MM.1S (cell line): ENCODE measurements at regions not wholly inside any gene's neighbourhood (a gene's known extent, or its start where the extent isn't known, plus 50 kb on each side); places are given as distances from the start of the nearest gene placed in this dataset.

Experiments
- DNase-seq: peaks from one replicate; pipeline ENCODE4 v3.0.0-alpha.2; 2015
- H2AFZ ChIP-seq: fragments of 300-600 bp; sonication (generic); 2 replicates; pipeline ENCODE4 v1.6.0; 2016; ENCODE audit warnings: antibody characterized with exemption, low read length
- H3F3A ChIP-seq: fragments of 300-600 bp; sonication (generic); 2 replicates; pipeline ENCODE4 v1.6.1; 2016; ENCODE audit warnings: mild to moderate bottlenecking, antibody characterized with exemption, low read length, moderate library complexity, mixed read lengths; ENCODE audit not compliant: insufficient read depth
- H3K27ac ChIP-seq: fragments of 300-600 bp; sonication (generic); 2 replicates; pipeline ENCODE4 v1.5.1; 2016; ENCODE audit warnings: mild to moderate bottlenecking, low read length
- H3K27me3 ChIP-seq: fragments of 300-600 bp; sonication (generic); replicated peaks from 2 replicates; pipeline ENCODE4 v1.6.0; 2016; ENCODE audit warnings: low read length; ENCODE audit not compliant: insufficient read depth
- H3K36me3 ChIP-seq: fragments of 300-600 bp; sonication (generic); replicated peaks from 2 replicates; pipeline ENCODE4 v1.6.1; 2016; ENCODE audit warnings: mild to moderate bottlenecking, low read length, mixed read lengths; ENCODE audit not compliant: insufficient read depth
- H3K4me1 ChIP-seq: fragments of 300-600 bp; sonication (generic); 2 replicates; pipeline ENCODE4 v1.6.1; 2016; ENCODE audit warnings: low read length, mixed read lengths
- H3K4me2 ChIP-seq: fragments of 300-600 bp; sonication (generic); 2 replicates; pipeline ENCODE4 v1.6.0; 2016; ENCODE audit warnings: low read depth, low read length
- H3K4me3 ChIP-seq: fragments of 300-600 bp; sonication (generic); 2 replicates; pipeline ENCODE4 v1.5.1; 2016; ENCODE audit warnings: low read length, mixed read lengths
- H3K79me2 ChIP-seq: fragments of 300-600 bp; sonication (generic); 2 replicates; pipeline ENCODE4 v1.6.1; 2016; ENCODE audit warnings: mixed run types, low read length, mixed read lengths
- H3K9ac ChIP-seq: fragments of 300-600 bp; sonication (generic); 2 replicates; pipeline ENCODE4 v1.6.1; 2016; ENCODE audit warnings: low read length, mixed read lengths
- H3K9me2 ChIP-seq: fragments of 300-600 bp; sonication (generic); replicated peaks from 2 replicates; pipeline ENCODE4 v1.6.1; 2016; ENCODE audit warnings: mild to moderate bottlenecking, low read length, mixed read lengths; ENCODE audit not compliant: insufficient read depth
- H3K9me3 ChIP-seq: fragments of 300-600 bp; sonication (generic); replicated peaks from 2 replicates; pipeline ENCODE4 v1.6.1; 2016; ENCODE audit warnings: mild to moderate bottlenecking, low read length, mixed read lengths; ENCODE audit not compliant: insufficient read depth
- H4K20me1 ChIP-seq: fragments of 300-600 bp; sonication (generic); 2 replicates; pipeline ENCODE4 v1.6.1; 2016; ENCODE audit warnings: mild to moderate bottlenecking, low read length, moderate library complexity, mixed read lengths; ENCODE audit not compliant: insufficient read depth
- EZH2 ChIP-seq: fragments of 300-600 bp; sonication (generic); optimal IDR thresholded peaks from 2 replicates; pipeline ENCODE3; 2017; ENCODE audit warnings: low read depth, mild to moderate bottlenecking, antibody characterized with exemption, low read length, mixed read lengths
- EZH2phosphoT487 ChIP-seq: fragments of 300-600 bp; sonication (generic); IDR thresholded peaks from 2 replicates; pipeline ENCODE4 v1.6.1; 2018; ENCODE audit warnings: antibody characterized with exemption, low read length
- TF ChIP-seq, protein P1 (sequence below): fragments of 300-600 bp; sonication (generic); IDR thresholded peaks from 2 replicates; pipeline ENCODE4 v1.5.1; 2016; ENCODE audit warnings: antibody characterized with exemption, low read length, mixed read lengths

- Histone ChIP-seq H3K4me3 (no peak overlapping the region), H2AFZ (no peak overlapping the region), H3K4me1 (no peaks in the 10 kb centered on the region), H3K4me2 (no peak overlapping the region), H3K9me3 (no peaks in the 10 kb centered on the region), H3K36me3 (no peaks in the 10 kb centered on the region), H3K9me2 (no peaks in the 10 kb centered on the region), H3K27ac (no peak overlapping the region), H3F3A (no peaks in the 10 kb centered on the region), H3K27me3 (no peaks in the 10 kb centered on the region), H4K20me1 (no peaks in the 10 kb centered on the region), H3K9ac (no peak overlapping the region), H3K79me2 (no peaks in the 10 kb centered on the region)
- no peak for DNase-seq
- TF ChIP-seq, protein P1, sequence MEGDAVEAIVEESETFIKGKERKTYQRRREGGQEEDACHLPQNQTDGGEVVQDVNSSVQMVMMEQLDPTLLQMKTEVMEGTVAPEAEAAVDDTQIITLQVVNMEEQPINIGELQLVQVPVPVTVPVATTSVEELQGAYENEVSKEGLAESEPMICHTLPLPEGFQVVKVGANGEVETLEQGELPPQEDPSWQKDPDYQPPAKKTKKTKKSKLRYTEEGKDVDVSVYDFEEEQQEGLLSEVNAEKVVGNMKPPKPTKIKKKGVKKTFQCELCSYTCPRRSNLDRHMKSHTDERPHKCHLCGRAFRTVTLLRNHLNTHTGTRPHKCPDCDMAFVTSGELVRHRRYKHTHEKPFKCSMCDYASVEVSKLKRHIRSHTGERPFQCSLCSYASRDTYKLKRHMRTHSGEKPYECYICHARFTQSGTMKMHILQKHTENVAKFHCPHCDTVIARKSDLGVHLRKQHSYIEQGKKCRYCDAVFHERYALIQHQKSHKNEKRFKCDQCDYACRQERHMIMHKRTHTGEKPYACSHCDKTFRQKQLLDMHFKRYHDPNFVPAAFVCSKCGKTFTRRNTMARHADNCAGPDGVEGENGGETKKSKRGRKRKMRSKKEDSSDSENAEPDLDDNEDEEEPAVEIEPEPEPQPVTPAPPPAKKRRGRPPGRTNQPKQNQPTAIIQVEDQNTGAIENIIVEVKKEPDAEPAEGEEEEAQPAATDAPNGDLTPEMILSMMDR: no peak
- no peak for TF ChIP-seq EZH2
- no peak for TF ChIP-seq EZH2phosphoT487
Measured at GRCh38 chr2:5093056-5093455, 599.1 kb upstream of the SOX11 start.

- Histone ChIP-seq H3K27me3 (no peaks in the 10 kb centered on the region), H3K4me2 (no peak overlapping the region), H3K9me2 (no peaks in the 10 kb centered on the region), H3K27ac (no peak overlapping the region), H3K79me2 (no peaks in the 10 kb centered on the region), H3K4me3 (no peak overlapping the region), H3K9me3 (no peaks in the 10 kb centered on the region), H3K4me1 (no peaks in the 10 kb centered on the region), H3F3A (no peaks in the 10 kb centered on the region), H3K36me3 (no peaks in the 10 kb centered on the region), H4K20me1 (no peaks in the 10 kb centered on the region), H3K9ac (no peak overlapping the region), H2AFZ (no peak overlapping the region)
- no peak for DNase-seq
- TF ChIP-seq, protein P1: no peak
- no peak for TF ChIP-seq EZH2
- no peak for TF ChIP-seq EZH2phosphoT487
Measured at GRCh38 chr2:5093518-5093917, 598.7 kb upstream of the SOX11 start.

GRCh38 chr2:5094192-5094591, 598.0 kb upstream of the SOX11 start:
- Histone ChIP-seq H3K9me3 (no peaks in the 10 kb centered on the region), H3F3A (no peaks in the 10 kb centered on the region), H3K27me3 (no peaks in the 10 kb centered on the region), H2AFZ (no peak overlapping the region), H3K4me2 (no peak overlapping the region), H3K9ac (no peak overlapping the region), H3K79me2 (no peaks in the 10 kb centered on the region), H4K20me1 (no peaks in the 10 kb centered on the region), H3K4me3 (no peak overlapping the region), H3K36me3 (no peaks in the 10 kb centered on the region), H3K4me1 (no peaks in the 10 kb centered on the region), H3K27ac (no peak overlapping the region), H3K9me2 (no peaks in the 10 kb centered on the region)
- DNase-seq: no peak
- no peak for TF ChIP-seq EZH2

GRCh38 chr2:5098286-5098685, 593.9 kb upstream of the SOX11 start:
- no peaks in the 10 kb centered on the region for H3K79me2 ChIP-seq
- no peak overlapping the region for H3K4me3 ChIP-seq
- no peak for TF ChIP-seq EZH2phosphoT487
- no peak for TF ChIP-seq EZH2
- DNase-seq: no peak
- no peaks in the 10 kb centered on the region for H4K20me1 ChIP-seq
- H3F3A ChIP-seq: no peaks in the 10 kb centered on the region
- H3K27ac ChIP-seq: no peak overlapping the region
- H2AFZ ChIP-seq: no peak overlapping the region
- no peaks in the 10 kb centered on the region for H3K4me1 ChIP-seq
- no peak overlapping the region for H3K9ac ChIP-seq
- H3K9me2 ChIP-seq: no peaks in the 10 kb centered on the region
- no peaks in the 10 kb centered on the region for H3K27me3 ChIP-seq
- no peaks in the 10 kb centered on the region for H3K36me3 ChIP-seq
- H3K9me3 ChIP-seq: no peaks in the 10 kb centered on the region
- H3K4me2 ChIP-seq: no peak overlapping the region
